GM18951 (cell line): ENCODE measurements at regions not wholly inside any gene's neighbourhood (a gene's known extent, or its start where the extent isn't known, plus 50 kb on each side); places are given as distances from the start of the nearest gene placed in this dataset.
"Not testable (repeated sequence)": the region's sequence is repeated elsewhere in the genome, so short reads cannot be mapped to it uniquely, and the experiment has no call there.

Source experiments
- POLR2A ChIP-seq: IDR thresholded peaks from 4 replicates; pipeline ENCODE4 v1.6.1; 2011; ENCODE audit warnings: mild to moderate bottlenecking; ENCODE audit not compliant: insufficient read length, insufficient read depth; ENCODE audit errors: extremely low read depth
- in situ Hi-C: fragments of 300-500 bp; cut with MboI; formaldehyde crosslinking; loops from one replicate; pipeline ENCODE4 v1.12.0; 2022; ENCODE audit warnings: low sequenced_read_pairs, mixed read lengths, inconsistent platforms; ENCODE audit not compliant: unreplicated experiment

DNA sequence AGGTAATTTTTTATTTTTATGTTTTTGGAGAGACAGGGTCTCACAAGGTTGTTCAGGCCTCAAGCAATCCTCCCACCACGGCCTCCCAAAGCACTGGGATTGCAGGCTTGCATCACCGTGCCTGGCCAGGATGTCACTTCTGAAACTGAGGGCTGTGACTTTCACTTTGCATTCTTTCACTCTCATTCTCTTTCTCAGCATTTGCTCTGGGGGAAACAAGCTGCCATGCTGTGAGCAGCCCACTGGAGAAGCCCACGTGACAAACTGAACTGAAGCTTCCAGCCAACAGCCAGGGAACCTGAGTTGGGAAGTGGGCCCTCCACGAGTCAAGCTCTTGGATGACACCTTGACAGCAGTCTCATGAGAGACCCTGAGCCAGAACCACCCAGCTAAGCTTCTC lies 109.4 kb downstream of the C5orf15 start:
- in situ Hi-C loops: no loop called here
- TF ChIP-seq POLR2A: no peak

DNA sequence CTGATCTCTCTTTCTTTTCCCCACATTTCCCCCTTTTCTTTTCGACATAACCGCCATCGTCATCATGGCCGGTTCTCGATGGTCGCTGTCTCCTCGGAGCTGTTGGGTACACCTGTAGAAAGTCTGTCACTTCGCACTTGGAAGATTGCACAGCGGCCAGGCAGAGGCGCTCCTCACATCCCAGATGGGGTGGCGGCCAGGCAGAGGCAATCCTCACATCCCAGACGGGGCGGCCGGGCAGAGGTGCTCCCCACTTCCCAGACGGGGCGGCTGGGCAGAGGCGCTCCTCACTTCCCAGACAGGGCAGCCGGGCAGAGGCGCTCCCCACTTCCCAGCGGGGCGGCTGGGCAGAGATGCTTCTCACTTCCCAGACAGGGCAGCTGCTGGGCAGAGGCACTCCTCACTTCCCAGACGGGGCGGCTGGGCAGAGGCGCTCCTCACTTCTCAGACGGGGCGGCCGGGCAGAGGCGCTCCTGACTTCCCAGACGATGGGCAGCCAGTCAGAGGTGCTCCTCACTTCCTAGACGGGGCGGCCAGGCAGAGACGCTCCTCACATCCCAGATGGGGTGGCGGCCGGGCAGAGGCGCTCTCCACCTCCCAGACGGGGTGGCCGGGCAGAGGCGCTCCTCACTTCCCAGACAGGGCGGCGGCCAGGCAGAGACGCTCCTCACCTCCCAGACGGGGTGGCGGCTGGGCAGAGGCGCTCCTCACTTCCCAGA lies 110.7 kb downstream of the C5orf15 start:
- in situ Hi-C loops: not testable (repeated sequence)

DNA sequence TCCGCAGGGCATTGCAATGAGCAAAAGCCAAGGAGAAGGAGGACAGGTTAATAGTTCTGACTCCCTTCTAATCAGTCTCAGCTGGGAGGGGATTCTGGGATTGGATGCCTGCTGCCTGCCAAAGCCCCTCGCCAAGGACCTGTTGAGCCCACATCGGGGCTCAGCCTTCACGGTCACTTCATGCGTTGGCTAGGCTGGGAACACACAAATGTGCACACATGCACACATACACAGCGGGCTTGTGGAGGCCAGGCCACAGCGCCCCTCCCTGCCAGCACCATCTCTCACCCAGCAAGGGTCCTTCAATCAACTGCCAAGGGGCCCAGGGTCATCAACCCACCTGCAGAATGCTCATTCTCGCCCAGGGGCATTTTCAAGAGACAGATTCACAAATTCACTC lies 113.9 kb downstream of the C5orf15 start:
- TF ChIP-seq POLR2A: no peak
- in situ Hi-C loops: no loop called here

DNA sequence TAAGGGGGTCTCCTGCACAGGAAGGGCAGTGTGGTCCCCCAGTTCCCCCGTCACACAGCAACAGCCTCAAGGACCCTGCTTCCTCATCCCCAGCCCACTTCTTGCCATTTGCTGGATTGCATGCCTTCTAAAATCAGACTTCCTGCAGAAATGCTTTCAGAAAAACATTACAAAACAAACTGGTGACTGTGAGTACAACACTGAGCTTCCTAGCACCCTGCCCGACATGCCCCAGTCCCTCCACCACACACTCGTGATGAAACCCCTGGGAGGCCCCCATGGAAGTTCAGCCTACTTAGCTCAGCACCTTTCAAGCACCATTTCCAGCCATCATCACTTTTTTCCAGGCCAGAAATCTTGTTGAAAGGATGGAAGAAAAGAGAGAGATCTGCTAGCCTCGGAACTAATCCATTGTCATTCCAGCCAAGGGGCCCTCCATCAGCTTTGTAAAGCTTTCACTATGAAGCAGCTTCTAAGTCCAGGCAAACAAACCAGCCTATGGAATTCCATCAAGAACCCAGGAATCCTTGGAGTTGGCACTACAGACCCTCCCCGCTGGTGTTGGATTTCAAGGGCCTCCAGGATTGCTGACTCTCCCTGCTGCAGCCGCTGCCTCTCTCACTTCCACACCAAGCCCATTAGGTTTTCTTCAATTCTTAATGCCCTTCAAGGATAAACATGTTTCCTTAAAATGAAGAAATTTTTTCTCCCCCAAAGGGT lies 114.6 kb downstream of the C5orf15 start:
- in situ Hi-C loops: no loop called here
- no peak for TF ChIP-seq POLR2A

DNA sequence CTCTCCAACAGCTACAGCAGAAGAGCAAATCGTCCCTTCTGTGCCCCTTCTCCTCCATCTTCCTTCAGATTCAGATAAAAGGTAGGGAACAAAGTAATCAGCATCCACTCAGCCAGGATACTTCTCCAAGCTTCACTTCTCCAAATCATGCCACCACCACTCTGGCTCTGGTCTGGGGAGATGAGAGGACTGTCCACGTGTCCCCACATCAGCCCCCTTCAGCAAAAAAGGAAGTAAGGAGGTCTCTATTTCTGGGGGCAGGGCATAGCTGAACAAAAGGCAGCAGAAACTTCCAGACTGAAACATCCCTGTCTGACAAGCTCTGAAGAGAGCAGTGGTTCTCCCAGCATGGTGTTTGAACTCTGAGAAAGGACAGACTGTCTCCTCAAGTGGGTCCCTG lies 116.9 kb downstream of the C5orf15 start:
- no peak for TF ChIP-seq POLR2A
- in situ Hi-C loops: no loop called here

DNA sequence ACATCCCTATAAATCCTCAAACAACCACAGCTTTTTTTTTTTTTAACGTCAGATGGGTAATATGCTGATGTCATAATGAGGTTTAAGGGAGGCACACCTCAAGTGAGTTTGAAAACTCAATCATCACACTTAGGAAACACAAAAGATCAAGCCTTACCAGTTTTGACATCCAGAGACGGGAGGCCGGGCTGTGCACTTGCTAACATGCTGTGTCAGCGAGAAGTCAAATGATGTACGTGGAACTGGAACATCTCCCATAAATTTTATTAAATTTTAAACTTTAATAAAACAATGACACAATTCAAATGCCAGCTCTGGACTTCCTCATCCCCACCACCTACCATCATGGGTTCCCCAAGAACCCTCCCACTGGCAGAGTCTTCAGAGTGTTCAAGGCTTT lies 117.6 kb downstream of the C5orf15 start:
- no peak for TF ChIP-seq POLR2A
- in situ Hi-C loops: no loop called here

DNA sequence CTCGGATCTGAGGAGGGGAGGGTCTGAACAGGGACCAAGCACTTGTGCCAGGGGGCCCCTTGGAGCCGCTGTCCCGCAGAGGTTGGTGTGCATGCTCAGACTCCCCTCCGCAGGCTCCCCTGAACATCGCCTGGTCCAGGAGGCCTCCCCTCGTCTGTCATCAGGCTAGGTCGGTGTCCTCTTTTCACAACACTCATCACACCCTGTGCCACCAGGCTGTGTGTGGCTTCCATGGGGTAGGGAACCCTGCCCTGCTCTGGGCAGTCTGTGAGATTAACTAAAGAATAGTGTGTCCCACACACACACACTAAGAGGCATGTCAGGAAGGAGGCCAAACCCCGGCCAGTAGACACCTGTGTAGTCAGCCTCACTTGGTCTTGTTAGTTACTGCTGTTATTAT lies 119.3 kb downstream of the C5orf15 start:
- no peak for TF ChIP-seq POLR2A
- in situ Hi-C loops: loop anchor here (25.0 kb wide), 1 partner anchor 1162 kb away; no protein-coding TSS in a partner anchor

DNA sequence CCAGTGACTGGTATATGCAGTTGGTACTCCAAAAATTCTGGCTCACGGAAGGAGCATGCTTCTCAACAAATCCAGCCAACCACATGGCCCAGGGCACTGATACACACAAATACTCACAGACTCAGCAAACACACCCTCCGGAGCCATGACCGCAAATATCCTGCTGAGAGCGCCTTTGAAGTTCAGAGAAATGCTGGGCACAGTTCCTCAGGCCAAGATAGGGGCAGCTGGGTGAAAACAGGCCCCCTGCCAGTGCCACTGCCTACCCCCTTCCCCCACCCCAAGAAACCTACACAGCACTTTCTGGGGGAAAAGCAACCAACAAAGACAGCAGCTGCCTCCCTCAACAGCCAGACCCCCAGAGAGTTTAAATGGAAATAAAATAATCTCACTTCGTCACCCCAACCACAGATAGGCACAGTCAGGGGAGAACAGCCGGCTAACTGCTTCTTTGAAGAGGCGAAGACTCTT lies 120.0 kb downstream of the C5orf15 start:
- in situ Hi-C loops: loop anchor here (25.0 kb wide), 1 partner anchor 1161 kb away; no protein-coding TSS in a partner anchor
- TF ChIP-seq POLR2A: no peak

DNA sequence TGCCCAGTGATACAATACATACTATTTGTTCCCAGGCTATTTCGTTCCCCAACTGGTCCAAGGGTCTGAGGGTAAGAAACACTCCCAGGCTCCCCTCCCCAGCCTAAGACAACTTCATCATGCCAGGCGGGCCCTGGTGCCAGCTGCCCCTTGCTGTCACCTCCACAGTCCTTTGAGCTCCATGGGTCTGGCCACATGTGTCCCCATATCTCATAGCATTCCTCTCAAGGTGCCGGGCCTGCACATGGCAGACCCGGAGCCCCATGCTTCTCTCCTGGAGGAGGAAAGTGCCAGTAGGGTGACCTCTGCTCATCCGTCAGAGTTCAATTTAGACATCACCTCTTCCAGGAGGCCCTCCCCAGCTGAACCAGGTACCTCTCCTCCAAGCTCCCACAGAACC lies 120.5 kb downstream of the C5orf15 start:
- TF ChIP-seq POLR2A: no peak
- in situ Hi-C loops: loop anchor here (25.0 kb wide), 1 partner anchor 1161 kb away; no protein-coding TSS in a partner anchor

DNA sequence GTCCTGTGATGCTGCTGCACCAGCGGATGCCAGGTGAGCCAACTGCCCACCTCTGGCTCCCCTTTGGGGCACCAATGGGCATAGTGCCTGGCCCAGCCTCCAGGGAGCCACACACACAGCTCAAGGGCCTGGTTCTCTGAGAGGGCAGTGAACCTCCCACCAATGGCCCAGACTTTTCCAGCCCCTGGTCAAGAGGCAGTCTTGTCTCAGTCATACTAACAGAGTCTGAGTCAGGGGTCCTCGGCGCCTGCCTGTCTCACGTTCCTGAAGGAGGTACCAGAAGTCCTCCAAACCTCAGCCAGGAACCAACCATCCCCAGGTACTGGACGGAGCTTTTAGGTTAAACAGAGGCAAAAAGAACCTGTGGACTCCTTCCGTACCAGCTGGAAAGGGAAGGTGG lies 121.1 kb downstream of the C5orf15 start:
- in situ Hi-C loops: loop anchor here (25.0 kb wide), 1 partner anchor 1160 kb away; no protein-coding TSS in a partner anchor
- TF ChIP-seq POLR2A: no peak

DNA sequence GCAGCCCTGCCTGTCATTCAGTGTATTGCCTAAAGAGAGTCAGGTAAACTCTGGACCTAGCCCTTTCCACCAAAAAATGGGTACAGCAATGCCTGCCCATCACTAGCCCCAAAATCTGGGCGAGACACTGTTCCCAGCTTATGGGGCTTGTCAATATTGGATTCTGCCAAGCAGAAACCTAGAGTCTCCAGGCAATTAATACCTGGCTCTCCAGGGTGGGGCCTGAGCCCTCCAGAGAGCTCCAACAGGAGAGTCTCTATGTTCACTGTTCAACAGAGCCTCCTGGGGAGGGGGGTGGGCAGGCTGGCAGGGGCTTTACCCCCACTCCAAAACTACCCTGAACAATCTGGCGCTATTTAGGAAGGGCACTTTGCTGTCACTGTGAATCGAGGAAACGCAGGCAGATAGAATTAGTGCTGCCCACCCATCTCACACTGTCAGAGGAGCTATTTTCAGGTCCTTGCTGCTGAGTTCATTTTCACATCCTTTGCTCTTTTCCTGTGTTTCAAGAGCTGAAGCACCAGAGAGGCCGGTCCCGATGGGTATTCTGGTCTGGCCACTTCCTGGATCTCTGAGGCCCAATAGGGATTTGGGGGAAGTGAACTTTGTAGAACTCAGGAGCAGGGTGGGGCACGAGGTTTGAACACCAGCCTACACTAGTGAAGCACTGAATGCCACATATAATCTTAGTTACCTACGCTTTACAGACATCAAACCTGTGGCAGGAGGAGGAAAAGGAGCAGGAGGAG lies 121.8 kb downstream of the C5orf15 start:
- no peak for TF ChIP-seq POLR2A
- in situ Hi-C loops: loop anchor here (25.0 kb wide), 1 partner anchor 1159 kb away; no protein-coding TSS in a partner anchor

DNA sequence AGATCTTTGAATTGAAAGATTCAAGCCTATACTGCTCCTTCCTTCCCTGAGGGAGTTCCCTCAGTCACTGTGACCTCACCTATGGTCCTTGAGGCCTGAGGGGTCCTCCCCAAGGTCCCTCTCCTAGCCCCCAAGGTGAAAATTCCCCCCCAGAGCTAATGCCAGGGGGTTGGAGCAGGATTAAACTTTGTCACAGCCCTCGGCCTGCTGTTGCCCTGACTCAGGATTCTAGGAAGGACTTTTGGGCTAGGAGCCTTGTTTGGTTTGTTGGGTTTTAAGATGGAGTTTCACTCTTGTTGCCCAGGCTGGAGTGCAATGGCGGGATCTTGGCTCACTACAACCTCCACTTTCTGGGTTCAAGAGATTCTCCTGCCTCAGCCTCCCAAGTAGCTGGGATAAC lies 123.2 kb downstream of the C5orf15 start:
- in situ Hi-C loops: loop anchor here (25.0 kb wide), 1 partner anchor 1158 kb away; no protein-coding TSS in a partner anchor
- TF ChIP-seq POLR2A: no peak

DNA sequence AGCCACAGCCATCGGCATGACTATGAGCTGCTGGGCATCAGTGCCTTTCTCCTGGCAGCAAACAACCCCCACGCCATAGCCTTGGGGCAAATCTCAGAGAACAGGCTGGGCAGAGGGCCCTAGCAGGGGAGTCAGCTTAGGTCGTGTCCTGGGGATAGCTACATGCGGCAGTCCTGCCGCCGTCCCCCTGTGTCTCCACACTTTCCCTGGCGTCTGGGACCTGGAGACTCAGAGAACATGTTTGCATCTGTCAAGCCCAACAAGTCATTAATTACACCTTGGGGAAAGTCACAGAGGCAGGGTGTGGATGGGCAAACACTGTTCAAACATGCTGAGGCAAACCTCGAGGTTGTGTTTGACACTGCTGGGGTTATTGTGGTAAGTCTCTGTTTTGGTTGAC lies 123.6 kb downstream of the C5orf15 start:
- in situ Hi-C loops: loop anchor here (25.0 kb wide), 1 partner anchor 1158 kb away; no protein-coding TSS in a partner anchor
- no peak for TF ChIP-seq POLR2A
